ENCODE measurements at regions not wholly inside any gene's neighbourhood (a gene's known extent, or its start where the extent isn't known, plus 50 kb on each side); places are given as distances from the start of the nearest gene placed in this dataset.

GRCh38 chr2:240346753-240347372 lies 88.6 kb upstream of the GPC1 start:
- no peak for TF ChIP-seq CTCF (IDR thresholded peaks at IDR 0.05)
- no peaks in the 10 kb centered on the region for H3K27me3 ChIP-seq
- no peak overlapping the region for H3K27ac ChIP-seq
- intact Hi-C loops (cut with DNase I) = no loop called here
- no peak overlapping the region for H3K4me3 ChIP-seq
- DNase-seq (ENCODE audit: low spot score in 2 of 2) = no peak
- no peaks in the 10 kb centered on the region for H3K36me3 ChIP-seq
- no peaks in the 10 kb centered on the region for H3K4me1 ChIP-seq
- peaks cover 0 to 7% of the 10 kb centered on the region in 2 donors for H3K9me3 ChIP-seq

GRCh38 chr2:240347373-240347940 lies 88.0 kb upstream of the GPC1 start:
- H3K4me3 ChIP-seq = no peak overlapping the region
- peaks cover 0 to 7% of the 10 kb centered on the region in 2 donors for H3K9me3 ChIP-seq
- H3K4me1 ChIP-seq = no peaks in the 10 kb centered on the region
- no peaks in the 10 kb centered on the region for H3K27me3 ChIP-seq
- no peak overlapping the region for H3K27ac ChIP-seq
- DNase-seq (ENCODE audit: low spot score in 2 of 2) = no peak
- TF ChIP-seq CTCF (IDR thresholded peaks at IDR 0.05) = no peak
- no peaks in the 10 kb centered on the region for H3K36me3 ChIP-seq
- intact Hi-C loops (cut with DNase I) = no loop called here

GRCh38 chr2:240347949-240348500 lies 87.4 kb upstream of the GPC1 start:
- peaks cover 0 to 7% of the 10 kb centered on the region in 2 donors for H3K9me3 ChIP-seq
- intact Hi-C loops (cut with DNase I) = no loop called here

GRCh38 chr2:240348522-240348921 lies 86.9 kb upstream of the GPC1 start:
- Histone ChIP-seq H3K36me3 (no peaks in the 10 kb centered on the region), H3K27ac (no peak overlapping the region), H3K9me3 (peaks cover 0 to 7% of the 10 kb centered on the region in 2 donors), H3K4me1 (no peaks in the 10 kb centered on the region), H3K4me3 (no peak overlapping the region), H3K27me3 (no peaks in the 10 kb centered on the region)
- no peak for DNase-seq (ENCODE audit: low spot score in 2 of 2)
- no peak for TF ChIP-seq CTCF (IDR thresholded peaks at IDR 0.05)
- intact Hi-C loops (cut with DNase I) = no loop called here

More at GRCh38 chr2:240347949-240348500, 87.4 kb upstream of the GPC1 start:
- no peaks in the 10 kb centered on the region for H3K27me3 ChIP-seq
- no peaks in the 10 kb centered on the region for H3K36me3 ChIP-seq
- DNase-seq (ENCODE audit: low spot score in 2 of 2) = no peak
- H3K4me3 ChIP-seq = no peak overlapping the region
- no peak overlapping the region for H3K27ac ChIP-seq
- H3K4me1 ChIP-seq = no peaks in the 10 kb centered on the region
- TF ChIP-seq CTCF (IDR thresholded peaks at IDR 0.05) = no peak

- H3K27ac ChIP-seq = no peak overlapping the region
- no peaks in the 10 kb centered on the region for H3K4me1 ChIP-seq
- no peaks in the 10 kb centered on the region for H3K36me3 ChIP-seq
- no peak for DNase-seq (ENCODE audit: low spot score in 2 of 2)
- intact Hi-C loops (cut with DNase I) = no loop called here
- H3K27me3 ChIP-seq = no peaks in the 10 kb centered on the region
- no peak for TF ChIP-seq CTCF (IDR thresholded peaks at IDR 0.05)
- H3K4me3 ChIP-seq = no peak overlapping the region
- H3K9me3 ChIP-seq = peaks cover 0 to 7% of the 10 kb centered on the region in 2 donors
Observed at GRCh38 chr2:240349133-240350005, 86.1 kb upstream of the GPC1 start.

All from ascending aorta (tissue), 2 donors.